Panc1 (cell line): ENCODE measurements at regions not wholly inside any gene's neighbourhood (a gene's known extent, or its start where the extent isn't known, plus 50 kb on each side); places are given as distances from the start of the nearest gene placed in this dataset.

Experiments
- POLR2AphosphoS5 ChIP-seq: IDR thresholded peaks from 2 replicates; pipeline ENCODE4 v1.6.1; 2012; ENCODE audit warnings: mild to moderate bottlenecking, low read depth, low read length, moderate library complexity
- SIN3A ChIP-seq: IDR thresholded peaks from 2 replicates; pipeline ENCODE4 v1.6.1; 2012; ENCODE audit warnings: low read depth, mild to moderate bottlenecking, low read length, moderate library complexity, borderline replicate concordance; ENCODE audit not compliant: insufficient read depth
- TF ChIP-seq, protein P1 (sequence below): fragments of 450-650 bp; IDR thresholded peaks from 2 replicates; pipeline ENCODE4 v1.5.1; 2017; ENCODE audit warnings: mild to moderate bottlenecking
- TF ChIP-seq, protein P2 (sequence below), 2 experiments: IDR thresholded peaks; 2 replicates each; pipeline ENCODE4 v1.6.1; 2011 to 2012; ENCODE audit warnings: low read depth in 2 of 2, control low read depth in 1 of 2, low read length in 1 of 2, mild to moderate bottlenecking in 1 of 2, moderate library complexity in 1 of 2; ENCODE audit not compliant: insufficient read depth in 1 of 2

DNA sequence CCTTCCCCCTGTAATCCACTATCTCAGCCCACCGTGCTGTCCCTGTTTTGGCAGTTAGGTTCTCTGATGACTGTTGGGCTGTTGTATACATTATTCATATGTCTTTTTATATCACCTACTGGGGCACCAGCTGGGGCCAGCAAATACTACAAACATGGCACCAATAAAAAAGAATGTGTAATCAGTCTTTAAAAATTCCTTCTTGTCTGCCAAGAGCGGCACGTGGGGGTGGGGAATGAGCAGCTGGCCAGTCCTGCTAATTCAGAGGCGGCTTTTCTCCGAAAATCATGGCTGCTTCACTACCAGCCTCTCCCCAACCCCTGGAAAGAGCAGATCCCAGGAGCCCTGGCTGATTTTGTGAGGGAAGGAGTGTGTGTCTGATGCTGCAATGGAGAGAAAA lies 77.7 kb upstream of the EEF2KMT start:
- TF ChIP-seq, protein P1, sequence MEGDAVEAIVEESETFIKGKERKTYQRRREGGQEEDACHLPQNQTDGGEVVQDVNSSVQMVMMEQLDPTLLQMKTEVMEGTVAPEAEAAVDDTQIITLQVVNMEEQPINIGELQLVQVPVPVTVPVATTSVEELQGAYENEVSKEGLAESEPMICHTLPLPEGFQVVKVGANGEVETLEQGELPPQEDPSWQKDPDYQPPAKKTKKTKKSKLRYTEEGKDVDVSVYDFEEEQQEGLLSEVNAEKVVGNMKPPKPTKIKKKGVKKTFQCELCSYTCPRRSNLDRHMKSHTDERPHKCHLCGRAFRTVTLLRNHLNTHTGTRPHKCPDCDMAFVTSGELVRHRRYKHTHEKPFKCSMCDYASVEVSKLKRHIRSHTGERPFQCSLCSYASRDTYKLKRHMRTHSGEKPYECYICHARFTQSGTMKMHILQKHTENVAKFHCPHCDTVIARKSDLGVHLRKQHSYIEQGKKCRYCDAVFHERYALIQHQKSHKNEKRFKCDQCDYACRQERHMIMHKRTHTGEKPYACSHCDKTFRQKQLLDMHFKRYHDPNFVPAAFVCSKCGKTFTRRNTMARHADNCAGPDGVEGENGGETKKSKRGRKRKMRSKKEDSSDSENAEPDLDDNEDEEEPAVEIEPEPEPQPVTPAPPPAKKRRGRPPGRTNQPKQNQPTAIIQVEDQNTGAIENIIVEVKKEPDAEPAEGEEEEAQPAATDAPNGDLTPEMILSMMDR, result no peak
- TF ChIP-seq POLR2AphosphoS5 (no peak), SIN3A (no peak)
- TF ChIP-seq, protein P2, sequence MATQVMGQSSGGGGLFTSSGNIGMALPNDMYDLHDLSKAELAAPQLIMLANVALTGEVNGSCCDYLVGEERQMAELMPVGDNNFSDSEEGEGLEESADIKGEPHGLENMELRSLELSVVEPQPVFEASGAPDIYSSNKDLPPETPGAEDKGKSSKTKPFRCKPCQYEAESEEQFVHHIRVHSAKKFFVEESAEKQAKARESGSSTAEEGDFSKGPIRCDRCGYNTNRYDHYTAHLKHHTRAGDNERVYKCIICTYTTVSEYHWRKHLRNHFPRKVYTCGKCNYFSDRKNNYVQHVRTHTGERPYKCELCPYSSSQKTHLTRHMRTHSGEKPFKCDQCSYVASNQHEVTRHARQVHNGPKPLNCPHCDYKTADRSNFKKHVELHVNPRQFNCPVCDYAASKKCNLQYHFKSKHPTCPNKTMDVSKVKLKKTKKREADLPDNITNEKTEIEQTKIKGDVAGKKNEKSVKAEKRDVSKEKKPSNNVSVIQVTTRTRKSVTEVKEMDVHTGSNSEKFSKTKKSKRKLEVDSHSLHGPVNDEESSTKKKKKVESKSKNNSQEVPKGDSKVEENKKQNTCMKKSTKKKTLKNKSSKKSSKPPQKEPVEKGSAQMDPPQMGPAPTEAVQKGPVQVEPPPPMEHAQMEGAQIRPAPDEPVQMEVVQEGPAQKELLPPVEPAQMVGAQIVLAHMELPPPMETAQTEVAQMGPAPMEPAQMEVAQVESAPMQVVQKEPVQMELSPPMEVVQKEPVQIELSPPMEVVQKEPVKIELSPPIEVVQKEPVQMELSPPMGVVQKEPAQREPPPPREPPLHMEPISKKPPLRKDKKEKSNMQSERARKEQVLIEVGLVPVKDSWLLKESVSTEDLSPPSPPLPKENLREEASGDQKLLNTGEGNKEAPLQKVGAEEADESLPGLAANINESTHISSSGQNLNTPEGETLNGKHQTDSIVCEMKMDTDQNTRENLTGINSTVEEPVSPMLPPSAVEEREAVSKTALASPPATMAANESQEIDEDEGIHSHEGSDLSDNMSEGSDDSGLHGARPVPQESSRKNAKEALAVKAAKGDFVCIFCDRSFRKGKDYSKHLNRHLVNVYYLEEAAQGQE (IDR thresholded peaks at IDR 0.05; ENCODE audit: insufficient read depth in 1 of 2, low read depth in 2 of 2, low read length in 1 of 2), result no peak
